Mesenchymal stem cell (in vitro differentiated cells and primary cell): ENCODE measurements at regions not wholly inside any gene's neighbourhood (a gene's known extent, or its start where the extent isn't known, plus 50 kb on each side); places are given as distances from the start of the nearest gene placed in this dataset.

Source experiments
- DNase-seq: peaks from one replicate; pipeline ENCODE4 v3.0.0-alpha.2; 2013
- H2AFZ ChIP-seq: one replicate; pipeline ENCODE4 v1.6.1; 2013; ENCODE audit warnings: low read depth, mild to moderate bottlenecking, control low read depth, inconsistent platforms, low read length, moderate library complexity
- H2AK5ac ChIP-seq: 2 replicates; pipeline ENCODE4 v1.6.1; 2013; ENCODE audit warnings: low read length, moderate library complexity, mild to moderate bottlenecking, inconsistent platforms; ENCODE audit not compliant: severe bottlenecking
- H2BK120ac ChIP-seq: one replicate; pipeline ENCODE4 v1.6.1; 2013; ENCODE audit warnings: low read depth, mild to moderate bottlenecking, inconsistent platforms, low read length, moderate library complexity
- H2BK12ac ChIP-seq, 2 experiments: one replicate each; pipeline ENCODE4 v1.6.1; 2013; ENCODE audit warnings: inconsistent platforms in 2 of 2, low read length in 2 of 2, mild to moderate bottlenecking in 2 of 2, moderate library complexity in 2 of 2, control low read depth in 1 of 2
- H2BK15ac ChIP-seq: one replicate; pipeline ENCODE4 v1.6.1; 2013; ENCODE audit warnings: mild to moderate bottlenecking, low read depth, inconsistent platforms; ENCODE audit not compliant: poor library complexity, severe bottlenecking
- H2BK5ac ChIP-seq: 2 replicates; pipeline ENCODE4 v1.6.1; 2013; ENCODE audit warnings: low read depth, mild to moderate bottlenecking, low read length, control low read depth, inconsistent platforms; ENCODE audit not compliant: poor library complexity, severe bottlenecking
- H3K14ac ChIP-seq, 2 experiments: one replicate each; pipeline ENCODE4 v1.6.1; 2013; ENCODE audit warnings: inconsistent platforms in 2 of 2, low read length in 2 of 2, control low read depth in 1 of 2, mild to moderate bottlenecking in 1 of 2, moderate library complexity in 1 of 2
- H3K18ac ChIP-seq, 2 experiments: one replicate each; pipeline ENCODE4 v1.6.1; 2013; ENCODE audit warnings: inconsistent platforms in 2 of 2, low read length in 2 of 2, control low read depth in 1 of 2, low read depth in 1 of 2, mild to moderate bottlenecking in 1 of 2
- H3K23ac ChIP-seq, 2 experiments: one replicate each; pipeline ENCODE4 v1.6.1; 2013; ENCODE audit warnings: inconsistent platforms in 2 of 2, low read length in 2 of 2, mild to moderate bottlenecking in 2 of 2, moderate library complexity in 2 of 2, control low read depth in 1 of 2
- H3K27ac ChIP-seq: 2 replicates; pipeline ENCODE4 v1.5.1; 2013; ENCODE audit warnings: mild to moderate bottlenecking, moderate library complexity, low read length, control low read depth, inconsistent platforms; ENCODE audit not compliant: poor library complexity, severe bottlenecking
- H3K27me3 ChIP-seq, 2 experiments: 2 replicates each; pipeline versions ENCODE4 v1.6.1 to v1.7.0; 2013; ENCODE audit warnings: low read length in 2 of 2, mild to moderate bottlenecking in 2 of 2, moderate library complexity in 2 of 2, control low read depth in 1 of 2, inconsistent platforms in 1 of 2; ENCODE audit not compliant: control insufficient read depth in 1 of 2, insufficient read depth in 1 of 2
- H3K36me3 ChIP-seq, 2 experiments: 2 replicates each; pipeline versions ENCODE4 v1.6.1 to v1.7.0; 2013; ENCODE audit warnings: low read length in 2 of 2, control low read depth in 1 of 2, inconsistent platforms in 1 of 2, low read depth in 1 of 2, mild to moderate bottlenecking in 1 of 2; ENCODE audit not compliant: insufficient read depth in 2 of 2, control insufficient read depth in 1 of 2
- H3K4ac ChIP-seq, 2 experiments: one replicate each; pipeline ENCODE4 v1.6.1; 2013; ENCODE audit warnings: inconsistent platforms in 2 of 2, low read length in 2 of 2, mild to moderate bottlenecking in 2 of 2, moderate library complexity in 2 of 2, control low read depth in 1 of 2, low read depth in 1 of 2
- H3K4me1 ChIP-seq: 2 replicates; pipeline ENCODE4 v1.6.1; 2013; ENCODE audit warnings: low read depth, low read length, control low read depth; ENCODE audit not compliant: control insufficient read depth, insufficient read depth
- H3K4me2 ChIP-seq: 2 replicates; pipeline ENCODE4 v1.6.1; 2013; ENCODE audit warnings: low read length, mild to moderate bottlenecking, inconsistent platforms; ENCODE audit not compliant: poor library complexity, severe bottlenecking
- H3K4me3 ChIP-seq, 2 experiments: 2 replicates each; pipeline versions ENCODE4 v1.5.1 to v1.7.0; 2013; ENCODE audit warnings: low read length in 2 of 2, mild to moderate bottlenecking in 2 of 2, control low read depth in 1 of 2, low read depth in 1 of 2; ENCODE audit not compliant: insufficient read depth in 1 of 2
- H3K79me1 ChIP-seq: replicated peaks from 2 replicates; pipeline ENCODE4 v1.6.1; 2013; ENCODE audit warnings: mild to moderate bottlenecking, control low read depth, low read length, inconsistent platforms; ENCODE audit not compliant: poor library complexity, severe bottlenecking
- H3K9ac ChIP-seq: 2 replicates; pipeline ENCODE4 v1.7.0; 2013; ENCODE audit warnings: mild to moderate bottlenecking, low read length, moderate library complexity
- H3K9me3 ChIP-seq: 2 replicates; pipeline ENCODE4 v1.7.0; 2013; ENCODE audit warnings: mild to moderate bottlenecking, low read length; ENCODE audit not compliant: control insufficient read depth
- H4K8ac ChIP-seq: one replicate; pipeline ENCODE4 v1.6.1; 2013; ENCODE audit warnings: inconsistent platforms, mild to moderate bottlenecking, low read length, moderate library complexity
- H4K91ac ChIP-seq: one replicate; pipeline ENCODE4 v1.6.1; 2013; ENCODE audit warnings: mild to moderate bottlenecking, low read length, inconsistent platforms
- WGBS: methylation state at CpG from one replicate; pipeline ENCODE4 v1.1.7; 2013; ENCODE audit warnings: mixed read lengths; 5-methylcytosine and 5-hydroxymethylcytosine counted together

- Histone ChIP-seq H3K27me3 (no peaks in the 10 kb centered on the region), H2BK120ac (no peak overlapping the region), H3K4me1 (no peaks in the 10 kb centered on the region), H2AK5ac (no peak overlapping the region), H3K4me2 (no peak overlapping the region), H3K4ac (no peak overlapping the region), H4K91ac (no peak overlapping the region), H3K23ac (no peak overlapping the region), H3K14ac (no peak overlapping the region), H2BK15ac (no peak overlapping the region), H3K36me3 (no peaks in the 10 kb centered on the region), H4K8ac (no peak overlapping the region), H3K9me3 (no peaks in the 10 kb centered on the region), H3K4me3 (no peak overlapping the region), H2AFZ (no peak overlapping the region), H3K9ac (no peak overlapping the region), H3K27ac (no peak overlapping the region), H2BK12ac (no peak overlapping the region), H2BK5ac (no peak overlapping the region), H3K79me1 (no peaks in the 10 kb centered on the region), H3K18ac (no peak overlapping the region)
- DNase-seq = no peak
- 86% methylated on average over 1 of the region's 1 CpG for WGBS
These were observed 709.4 kb upstream of the MDGA2 start for GRCh38 chr14:48384821-48385220.

- Histone ChIP-seq H2BK15ac (no peak overlapping the region), H3K4ac (no peak overlapping the region), H4K91ac (peak overlapping the region; percentile 8), H3K27me3 (no peaks in the 10 kb centered on the region), H2BK12ac (no peak overlapping the region), H4K8ac (peak overlapping the region; percentile 23), H3K4me2 (no peak overlapping the region), H3K79me1 (no peaks in the 10 kb centered on the region), H2BK120ac (no peak overlapping the region), H3K9ac (no peak overlapping the region), H3K18ac (no peak overlapping the region), H2AFZ (no peak overlapping the region), H2AK5ac (no peak overlapping the region), H3K4me3 (no peak overlapping the region), H3K9me3 (no peaks in the 10 kb centered on the region), H3K4me1 (no peaks in the 10 kb centered on the region), H2BK5ac (no peak overlapping the region), H3K23ac (no peak overlapping the region), H3K36me3 (no peaks in the 10 kb centered on the region), H3K14ac (peak overlapping the region in 1 of 2 experiments; percentile 51), H3K27ac (no peak overlapping the region)
- no peak for DNase-seq
- WGBS = 97% methylated on average over 13 of the region's 13 CpGs
These were observed 707.6 kb upstream of the MDGA2 start for GRCh38 chr14:48382961-48383360.

- Histone ChIP-seq H3K27me3 (no peaks in the 10 kb centered on the region), H4K8ac (no peak overlapping the region), H3K14ac (no peak overlapping the region), H3K4me1 (no peaks in the 10 kb centered on the region), H2AK5ac (no peak overlapping the region), H3K79me1 (no peaks in the 10 kb centered on the region), H3K27ac (no peak overlapping the region), H2BK15ac (no peak overlapping the region), H3K4ac (no peak overlapping the region), H2BK5ac (no peak overlapping the region), H3K4me2 (no peak overlapping the region), H3K9me3 (no peaks in the 10 kb centered on the region), H3K18ac (no peak overlapping the region), H3K23ac (no peak overlapping the region), H3K9ac (no peak overlapping the region), H2BK120ac (no peak overlapping the region), H3K4me3 (no peak overlapping the region), H2AFZ (no peak overlapping the region), H2BK12ac (no peak overlapping the region), H3K36me3 (no peaks in the 10 kb centered on the region), H4K91ac (no peak overlapping the region)
- DNase-seq = no peak
- no CpG with 5 or more reads among the region's 1 CpG for WGBS
These were observed 703.1 kb upstream of the MDGA2 start for GRCh38 chr14:48378541-48378940.

GRCh38 chr14:48373981-48374380 is 698.6 kb upstream of the MDGA2 start:
- H3K4ac ChIP-seq = no peak overlapping the region
- H2BK5ac ChIP-seq = no peak overlapping the region
- no CpG with 5 or more reads among the region's 3 CpGs for WGBS
- H2BK12ac ChIP-seq = no peak overlapping the region
- no peak overlapping the region for H3K14ac ChIP-seq
- H4K91ac ChIP-seq = no peak overlapping the region
- H2AK5ac ChIP-seq = no peak overlapping the region
- H3K4me1 ChIP-seq = no peaks in the 10 kb centered on the region
- no peaks in the 10 kb centered on the region for H3K36me3 ChIP-seq
- no peak overlapping the region for H3K4me3 ChIP-seq
- H3K9ac ChIP-seq = no peak overlapping the region
- H3K79me1 ChIP-seq = no peaks in the 10 kb centered on the region
- no peak overlapping the region for H2BK120ac ChIP-seq
- H2BK15ac ChIP-seq = no peak overlapping the region
- no peak overlapping the region for H3K18ac ChIP-seq
- H4K8ac ChIP-seq = no peak overlapping the region
- H3K27me3 ChIP-seq = no peaks in the 10 kb centered on the region
- no peak overlapping the region for H2AFZ ChIP-seq
- H3K4me2 ChIP-seq = no peak overlapping the region
- peak; percentile 46 for DNase-seq
- no peak overlapping the region for H3K23ac ChIP-seq
- peaks cover 3% of the 10 kb centered on the region for H3K9me3 ChIP-seq
- H3K27ac ChIP-seq = no peak overlapping the region
